ENCODE measurements at regions not wholly inside any gene's neighbourhood (a gene's known extent, or its start where the extent isn't known, plus 50 kb on each side); places are given as distances from the start of the nearest gene placed in this dataset.

DNA sequence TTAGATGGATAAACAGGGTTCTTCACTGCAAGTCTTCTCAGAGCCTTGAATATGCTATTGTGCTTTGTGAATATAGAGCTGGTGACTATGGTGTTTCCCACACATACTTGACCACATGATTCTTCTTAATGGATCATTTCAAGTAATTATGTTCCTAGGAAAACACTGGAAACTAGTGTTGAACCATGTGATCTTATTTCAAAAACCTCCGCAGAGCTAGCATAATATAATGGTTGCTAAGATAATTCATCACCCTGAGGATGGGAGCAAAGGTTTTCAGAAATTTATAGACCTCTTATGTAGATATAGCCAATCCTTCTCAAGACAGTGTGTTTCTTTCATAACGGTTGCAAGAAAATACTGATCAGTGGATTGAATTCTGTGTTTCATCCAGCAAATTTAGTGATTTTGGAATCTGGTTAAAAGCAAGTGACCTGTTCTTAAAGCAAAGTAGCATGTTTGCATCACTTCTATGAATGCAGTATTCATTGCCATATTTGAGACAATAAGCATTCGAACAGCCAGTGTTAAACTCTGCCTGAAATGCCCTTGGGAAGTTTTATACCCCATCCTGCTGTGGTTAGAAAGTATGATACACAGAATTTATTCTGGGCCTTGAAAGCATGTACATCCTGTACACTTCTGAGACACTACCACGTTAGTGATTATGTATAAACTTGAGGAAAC, 341.0 kb upstream of the E2F7 start:
- FAIRE-seq (no peak), ATAC-seq (no peak), DNase-seq (ENCODE audit: low read depth in 1 of 2, low spot score in 1 of 2) (no peak)
- Histone ChIP-seq H3K9me3 (no peaks in the 10 kb centered on the region), H3K4me1 (no peaks in the 10 kb centered on the region), H3K4me2 (no peak overlapping the region), H3K4me3 (no peak overlapping the region), H3K27ac (no peak overlapping the region)
- 19% methylated on average over 4 of the region's 4 CpGs for WGBS (ENCODE audit: missing lambda C conversion rate)
- CTCF ChIA-PET: no interaction called here
- TF ChIP-seq KDM1A (IDR thresholded peaks at IDR 0.05; ENCODE audit: low read depth) (no peak), RCOR1 (IDR thresholded peaks at IDR 0.05; ENCODE audit: low read depth, low read length) (no peak), NR3C1 (IDR thresholded peaks at IDR 0.05) (no peak), HOXA7 (CRISPR knock-in tag; IDR thresholded peaks at IDR 0.05) (no peak), RFX5 (IDR thresholded peaks at IDR 0.05) (no peak), PHF8 (IDR thresholded peaks at IDR 0.05; ENCODE audit: borderline replicate concordance, low read depth) (no peak), KDM5A (IDR thresholded peaks at IDR 0.05) (no peak), CBX2 (IDR thresholded peaks at IDR 0.05; ENCODE audit: borderline replicate concordance, low read depth) (no peak), MAX (IDR thresholded peaks at IDR 0.05) (no peak), HOXB13 (CRISPR knock-in tag; IDR thresholded peaks at IDR 0.05; ENCODE audit: low read depth) (no peak), ELK1 (IDR thresholded peaks at IDR 0.05; ENCODE audit: low read depth, low read length) (no peak), E2F6 (IDR thresholded peaks at IDR 0.05; ENCODE audit: borderline replicate concordance, low read depth) (no peak), CEBPB (IDR thresholded peaks at IDR 0.05) (no peak), ZNF302 (CRISPR knock-in tag; IDR thresholded peaks at IDR 0.05) (no peak)
- POLR2A ChIA-PET: no interaction called here

- H3K9me3 ChIP-seq: no peaks in the 10 kb centered on the region
- FAIRE-seq: no peak
- WGBS (ENCODE audit: missing lambda C conversion rate): 0% methylated on average over 1 of the region's 1 CpG
- TF ChIP-seq KDM1A (IDR thresholded peaks at IDR 0.05; ENCODE audit: low read depth): no peak
- no peak for TF ChIP-seq RFX5 (IDR thresholded peaks at IDR 0.05)
- TF ChIP-seq SMC3 (IDR thresholded peaks at IDR 0.05): no peak
- no peak for TF ChIP-seq HOXA7 (CRISPR knock-in tag; IDR thresholded peaks at IDR 0.05)
- TF ChIP-seq JUN (IDR thresholded peaks at IDR 0.05): no peak
- TF ChIP-seq NR3C1 (IDR thresholded peaks at IDR 0.05): no peak
- no peak for TF ChIP-seq FOSB (CRISPR knock-in tag; IDR thresholded peaks at IDR 0.05)
- TF ChIP-seq CHD4 (IDR thresholded peaks at IDR 0.05; ENCODE audit: borderline replicate concordance): no peak
- TF ChIP-seq POLR2A (IDR thresholded peaks at IDR 0.05; ENCODE audit: low read length): no peak
- no peak for TF ChIP-seq CBX8 (IDR thresholded peaks at IDR 0.05)
- no peak for TF ChIP-seq HEYL (CRISPR knock-in tag; IDR thresholded peaks at IDR 0.05)
- TF ChIP-seq PBX3 (IDR thresholded peaks at IDR 0.05): no peak
- TF ChIP-seq E2F6 (IDR thresholded peaks at IDR 0.05; ENCODE audit: borderline replicate concordance, low read depth): no peak
- no peak for TF ChIP-seq RCOR1 (IDR thresholded peaks at IDR 0.05; ENCODE audit: low read depth, low read length)
- no peak for TF ChIP-seq FOSL2 (IDR thresholded peaks at IDR 0.05)
- no peak for TF ChIP-seq FOSL2 (CRISPR knock-in tag; IDR thresholded peaks at IDR 0.05)
- ChIA-PET CTCF (no interaction called here), POLR2A (no interaction called here)
- no peak for ATAC-seq
- DNase-seq (ENCODE audit: low read depth in 1 of 2, low spot score in 1 of 2): no peak
- no peak overlapping the region for H3K4me2 ChIP-seq
- H3K4me3 ChIP-seq: no peak overlapping the region
- H3K4me1 ChIP-seq: no peaks in the 10 kb centered on the region
- no peak overlapping the region for H3K27ac ChIP-seq
Observed at GRCh38 chr12:77402716-77403115, 337.3 kb upstream of the E2F7 start.

Measured in A549 (cell line).